GM20000 (cell line): ENCODE measurements at regions not wholly inside any gene's neighbourhood (a gene's known extent, or its start where the extent isn't known, plus 50 kb on each side); places are given as distances from the start of the nearest gene placed in this dataset.

Experiments
- DNase-seq: peaks from one replicate; pipeline ENCODE4 v3.0.0; 2012; ENCODE audit warnings: low spot score
- CTCF ChIP-seq: IDR thresholded peaks from 2 replicates; pipeline ENCODE4 v1.5.1; 2012; ENCODE audit warnings: mild to moderate bottlenecking, control low read depth; ENCODE audit errors: extremely low read depth, missing control alignments

GRCh38 chr3:148070041-148070440 is 627.7 kb upstream of the AGTR1 start:
- TF ChIP-seq CTCF = no peak
- no peak for DNase-seq

- DNase-seq = no peak
Measured at GRCh38 chr3:148073721-148074456, 623.8 kb upstream of the AGTR1 start.

DNA sequence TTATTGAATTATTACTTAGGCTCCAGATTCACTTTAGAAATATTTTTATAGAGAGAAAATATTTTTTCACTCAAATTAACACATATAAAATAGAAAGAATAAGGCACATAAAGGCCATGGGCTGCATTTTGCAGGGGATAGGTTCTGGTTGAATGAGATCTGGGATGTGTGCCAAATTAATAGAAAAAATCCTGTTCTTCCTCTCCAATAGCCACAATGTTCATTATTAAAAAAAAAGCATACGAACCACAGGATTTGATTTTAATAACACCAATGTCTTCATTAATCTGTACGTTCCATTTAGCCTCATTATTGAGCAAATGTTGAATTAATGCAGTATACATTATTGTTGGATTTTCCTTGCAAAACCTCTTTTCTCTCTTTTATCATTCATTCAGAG is 622.8 kb upstream of the AGTR1 start:
- DNase-seq = no peak
- TF ChIP-seq CTCF = no peak

More at GRCh38 chr3:148073721-148074456, 623.8 kb upstream of the AGTR1 start:
- no peak for TF ChIP-seq CTCF

- DNase-seq = no peak
- peak; percentile 27 for TF ChIP-seq CTCF
Measured at GRCh38 chr3:148075771-148076716, 621.7 kb upstream of the AGTR1 start.

- no peak for TF ChIP-seq CTCF
- DNase-seq = peak; percentile 7
Measured at GRCh38 chr3:148077318-148077923, 620.3 kb upstream of the AGTR1 start.

DNA sequence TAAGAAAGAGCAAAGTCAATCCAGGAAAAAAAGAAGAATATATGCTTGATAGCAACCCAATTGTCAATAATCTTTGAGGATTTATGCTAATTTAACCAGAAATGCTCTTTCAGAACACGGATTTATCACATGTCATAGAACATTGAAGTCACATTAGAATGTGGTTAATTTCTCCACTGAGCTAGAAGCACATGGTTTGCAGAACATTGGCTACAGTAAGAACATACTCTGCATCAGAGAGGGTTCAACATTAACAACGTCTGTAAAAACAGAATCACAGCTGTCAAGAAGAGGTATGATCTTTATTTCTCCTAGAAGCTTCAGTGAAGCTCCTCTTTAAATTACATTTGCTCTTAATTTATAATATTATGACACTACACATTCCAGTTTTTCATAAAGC is 619.7 kb upstream of the AGTR1 start:
- TF ChIP-seq CTCF = no peak
- no peak for DNase-seq

GRCh38 chr3:148078658-148079057 is 619.0 kb upstream of the AGTR1 start:
- TF ChIP-seq CTCF = no peak
- no peak for DNase-seq
